Gastroesophageal sphincter (tissue), 3 donors: ENCODE measurements at regions not wholly inside any gene's neighbourhood (a gene's known extent, or its start where the extent isn't known, plus 50 kb on each side); places are given as distances from the start of the nearest gene placed in this dataset.
"Not testable (repeated sequence)": the region's sequence is repeated elsewhere in the genome, so short reads cannot be mapped to it uniquely, and the experiment has no call there.

Source experiments
- POLR2A ChIP-seq, 2 donors: fragments of 450-650 bp; IDR thresholded peaks; one replicate each; pipeline ENCODE4 v1.6.1; 2017; ENCODE audit warnings: antibody characterized with exemption in 2 of 2, mild to moderate bottlenecking in 2 of 2, moderate library complexity in 1 of 2
- TF ChIP-seq, protein P1 (sequence below), 4 experiments: fragments of 200-600 bp in 2 of 4; fragments of 450-650 bp in 2 of 4; sonication (generic) in 1 of 4; IDR thresholded peaks; one replicate each; pipeline ENCODE4 v1.5.1; 2017 to 2019; ENCODE audit warnings: antibody characterized with exemption in 4 of 4, mild to moderate bottlenecking in 2 of 4, moderate library complexity in 2 of 4

DNA sequence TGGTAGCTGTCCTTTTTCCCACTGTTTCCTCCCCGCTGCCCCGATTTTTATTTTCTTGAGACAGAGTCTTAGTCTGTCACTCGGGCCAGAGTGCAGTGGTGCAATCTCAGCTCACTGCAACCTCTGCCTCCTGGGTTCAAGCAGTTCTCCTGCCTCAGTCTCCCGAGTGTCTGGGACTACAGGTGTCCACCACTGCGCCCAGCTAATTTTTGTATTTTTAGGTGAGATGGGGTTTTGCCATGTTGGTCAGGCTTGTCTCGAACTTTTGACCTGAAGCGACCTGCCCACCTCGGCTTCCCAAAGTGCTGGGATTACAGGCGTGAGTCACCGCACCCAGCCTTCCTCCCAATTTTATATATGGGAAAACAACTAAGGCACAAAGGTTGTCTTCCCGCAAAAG, 251.0 kb downstream of the GOLGA6L6 start:
- TF ChIP-seq, protein P1, sequence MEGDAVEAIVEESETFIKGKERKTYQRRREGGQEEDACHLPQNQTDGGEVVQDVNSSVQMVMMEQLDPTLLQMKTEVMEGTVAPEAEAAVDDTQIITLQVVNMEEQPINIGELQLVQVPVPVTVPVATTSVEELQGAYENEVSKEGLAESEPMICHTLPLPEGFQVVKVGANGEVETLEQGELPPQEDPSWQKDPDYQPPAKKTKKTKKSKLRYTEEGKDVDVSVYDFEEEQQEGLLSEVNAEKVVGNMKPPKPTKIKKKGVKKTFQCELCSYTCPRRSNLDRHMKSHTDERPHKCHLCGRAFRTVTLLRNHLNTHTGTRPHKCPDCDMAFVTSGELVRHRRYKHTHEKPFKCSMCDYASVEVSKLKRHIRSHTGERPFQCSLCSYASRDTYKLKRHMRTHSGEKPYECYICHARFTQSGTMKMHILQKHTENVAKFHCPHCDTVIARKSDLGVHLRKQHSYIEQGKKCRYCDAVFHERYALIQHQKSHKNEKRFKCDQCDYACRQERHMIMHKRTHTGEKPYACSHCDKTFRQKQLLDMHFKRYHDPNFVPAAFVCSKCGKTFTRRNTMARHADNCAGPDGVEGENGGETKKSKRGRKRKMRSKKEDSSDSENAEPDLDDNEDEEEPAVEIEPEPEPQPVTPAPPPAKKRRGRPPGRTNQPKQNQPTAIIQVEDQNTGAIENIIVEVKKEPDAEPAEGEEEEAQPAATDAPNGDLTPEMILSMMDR (IDR thresholded peaks at IDR 0.05): not testable (repeated sequence)
- TF ChIP-seq POLR2A (IDR thresholded peaks at IDR 0.05): not testable (repeated sequence)
